Heart right ventricle (tissue), 16 donors: ENCODE measurements at regions not wholly inside any gene's neighbourhood (a gene's known extent, or its start where the extent isn't known, plus 50 kb on each side); places are given as distances from the start of the nearest gene placed in this dataset.
"Not testable (repeated sequence)": the region's sequence is repeated elsewhere in the genome, so short reads cannot be mapped to it uniquely, and the experiment has no call there.

Experiments used
- ATAC-seq, 8 donors: fragments of 200-7000 bp; cut with Tn5 transposase; one replicate each; pipeline ENCODE4 v1.9.1; 2020; ENCODE audit warnings: mild to moderate bottlenecking in 8 of 8, moderate library complexity in 8 of 8, moderate number of reproducible peaks in 1 of 8
- DNase-seq, 2 donors: peaks; one replicate each; pipeline ENCODE4 v3.0.0-alpha.2; 2020
- H3K27ac ChIP-seq, 10 donors: fragments of 200-600 bp; sonication (generic) in 2 of 10; one replicate each; pipeline versions ENCODE4 v1.5.0 to v1.8.0; 2020 to 2022; ENCODE audit warnings: mild to moderate bottlenecking in 3 of 10
- H3K27me3 ChIP-seq, 7 donors: fragments of 200-600 bp; one replicate each; pipeline ENCODE4 v1.8.0; 2021 to 2022; ENCODE audit warnings: mild to moderate bottlenecking in 2 of 7
- H3K36me3 ChIP-seq, 9 donors: fragments of 200-600 bp; sonication (generic) in 1 of 9; one replicate each; pipeline versions ENCODE4 v1.5.0 to v1.8.0; 2020 to 2022; ENCODE audit warnings: mild to moderate bottlenecking in 2 of 9
- H3K4me1 ChIP-seq, 9 donors: fragments of 200-600 bp; sonication (generic) in 1 of 9; one replicate each; pipeline versions ENCODE4 v1.5.0 to v1.8.0; 2020 to 2022; ENCODE audit warnings: mild to moderate bottlenecking in 4 of 9
- H3K4me3 ChIP-seq, 10 donors: fragments of 200-600 bp; sonication (generic) in 2 of 10; one replicate each; pipeline versions ENCODE4 v1.5.0 to v1.8.0; 2020 to 2022; ENCODE audit warnings: mild to moderate bottlenecking in 7 of 10, moderate library complexity in 2 of 10
- H3K9me3 ChIP-seq, 11 donors: fragments of 200-600 bp in 10 of 11; sonication (generic) in 2 of 11; one replicate each; pipeline versions ENCODE4 v1.5.0 to v1.8.0; 2013 to 2022; ENCODE audit warnings: mild to moderate bottlenecking in 2 of 11, control low read depth in 1 of 11, moderate library complexity in 1 of 11
- WGBS, 2 donors: extraction: QIAGEN DNeasy Blood & Tissue Kit; methylation state at CpG; one replicate each; pipeline ENCODE4 v1.1.7; 2013; ENCODE audit warnings: inconsistent platforms in 1 of 2; 5-methylcytosine and 5-hydroxymethylcytosine counted together
- intact Hi-C, 10 donors: fragments of 100-400 bp; cut with DNase I; formaldehyde crosslinking; loops; one replicate each; pipeline versions ENCODE4 v1.11.1 to v1.14.2; 2022
- TF ChIP-seq, protein P1 (sequence below), 9 donors: fragments of 200-600 bp; sonication (generic) in 2 of 9; IDR thresholded peaks; one replicate each; pipeline versions ENCODE4 v1.5.0 to v1.8.0; 2021 to 2022; ENCODE audit warnings: antibody characterized with exemption in 9 of 9, mild to moderate bottlenecking in 5 of 9, moderate library complexity in 1 of 9
- donor health status: Arrhythmogenic right ventricular cardiomyopathy.
- donor health status: ischemic (EF 13 %, LVEDD 7.1; RV severe dilation, severe dysfunction).
- donor health status: healthy with polysubstance abuse.
- donor health status: DM: no; HTN: yes; CAD: no.
- donor health status: DM: no; HTN: no; CAD: no.
- donor health status: ischemic (EF 25% LVEDD 6.9; RV normal size, moderate dysfunction).
- donor health status: ischemic (EF 25% LVEDD 5.7; RV mildly dilated, moderate dysfunction).
- donor health status: healthy.
- donor health status: DM: yes; HTN: yes; CAD: no.
- donor health status: Ischemic cardiomyopathy.
- donor health status: ischemic (EF 35%, LVEDD 5.7; RV mildly dilated, moderate dysfunction).
- donor health status: nonischemic (EF 11% LVEDD 7.7; RV severe dilation, severe dysfunction).
- donor health status: DM: yes; HTN: yes; CAD: no.
- donor health status: PGD.
- donor health status: ischemic (EF 29% LVEDD 5.4; RV normal size, mild dysfunction).
- donor health status: nonischemic (EF 23%, LVEDD 6.1; RV moderate dilation, normal function).

DNA sequence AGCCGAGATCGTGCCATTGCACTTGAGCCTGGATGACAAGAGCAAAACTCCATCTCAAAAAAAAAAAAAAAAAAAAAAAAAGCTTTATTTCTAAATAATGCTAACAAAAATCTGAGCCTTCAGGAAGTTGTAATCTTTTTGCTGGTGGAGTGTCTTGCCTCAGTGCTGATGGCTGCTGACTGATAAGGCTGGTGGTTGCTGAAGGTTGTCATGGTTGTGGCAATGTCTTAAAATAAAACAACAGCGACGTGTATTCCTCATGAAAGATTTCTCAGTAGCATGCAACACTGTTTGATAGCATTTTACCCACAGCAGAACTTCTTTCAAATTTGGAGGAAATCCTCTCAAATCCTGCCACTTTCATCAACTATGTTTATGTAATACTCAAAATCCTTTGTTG is 77.4 kb upstream of the PTPRG start:
- DNase-seq (no peak), ATAC-seq (no peak)
- TF ChIP-seq, protein P1, sequence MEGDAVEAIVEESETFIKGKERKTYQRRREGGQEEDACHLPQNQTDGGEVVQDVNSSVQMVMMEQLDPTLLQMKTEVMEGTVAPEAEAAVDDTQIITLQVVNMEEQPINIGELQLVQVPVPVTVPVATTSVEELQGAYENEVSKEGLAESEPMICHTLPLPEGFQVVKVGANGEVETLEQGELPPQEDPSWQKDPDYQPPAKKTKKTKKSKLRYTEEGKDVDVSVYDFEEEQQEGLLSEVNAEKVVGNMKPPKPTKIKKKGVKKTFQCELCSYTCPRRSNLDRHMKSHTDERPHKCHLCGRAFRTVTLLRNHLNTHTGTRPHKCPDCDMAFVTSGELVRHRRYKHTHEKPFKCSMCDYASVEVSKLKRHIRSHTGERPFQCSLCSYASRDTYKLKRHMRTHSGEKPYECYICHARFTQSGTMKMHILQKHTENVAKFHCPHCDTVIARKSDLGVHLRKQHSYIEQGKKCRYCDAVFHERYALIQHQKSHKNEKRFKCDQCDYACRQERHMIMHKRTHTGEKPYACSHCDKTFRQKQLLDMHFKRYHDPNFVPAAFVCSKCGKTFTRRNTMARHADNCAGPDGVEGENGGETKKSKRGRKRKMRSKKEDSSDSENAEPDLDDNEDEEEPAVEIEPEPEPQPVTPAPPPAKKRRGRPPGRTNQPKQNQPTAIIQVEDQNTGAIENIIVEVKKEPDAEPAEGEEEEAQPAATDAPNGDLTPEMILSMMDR (IDR thresholded peaks at IDR 0.05): no peak
- 86 to 91% methylated on average over 4 of the region's 4 CpGs for WGBS, 2 donors
- intact Hi-C loops: no loop called here
- no peak overlapping the region for H3K27ac ChIP-seq
- no peaks in the 10 kb centered on the region for H3K27me3 ChIP-seq
- no peaks in the 10 kb centered on the region for H3K36me3 ChIP-seq
- H3K4me1 ChIP-seq: no peaks in the 10 kb centered on the region
- no peak overlapping the region for H3K4me3 ChIP-seq
- H3K9me3 ChIP-seq: no peaks in the 10 kb centered on the region

DNA sequence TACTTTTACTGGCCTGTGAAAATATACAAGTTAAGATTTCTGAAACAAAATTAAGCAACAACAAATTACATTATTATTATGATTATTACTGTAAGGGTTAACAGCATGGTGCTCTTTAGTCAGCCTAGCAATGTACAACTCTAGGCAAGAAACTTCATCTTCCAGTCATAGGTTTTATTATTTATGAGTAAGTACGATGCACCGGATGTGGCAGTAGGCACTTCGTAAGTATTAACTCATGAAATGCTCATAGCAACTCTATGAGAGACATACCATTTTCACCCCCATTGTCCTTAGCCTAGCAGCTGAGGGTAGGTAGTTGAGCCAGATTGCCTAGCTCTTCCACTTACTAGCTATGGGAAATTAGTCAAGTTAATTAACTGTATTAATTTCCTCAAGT is 68.0 kb upstream of the PTPRG start:
- TF ChIP-seq, protein P1 (IDR thresholded peaks at IDR 0.05): no peak
- ATAC-seq: no peak
- 86 to 92% methylated on average over 3 of the region's 3 CpGs for WGBS, 2 donors

DNA sequence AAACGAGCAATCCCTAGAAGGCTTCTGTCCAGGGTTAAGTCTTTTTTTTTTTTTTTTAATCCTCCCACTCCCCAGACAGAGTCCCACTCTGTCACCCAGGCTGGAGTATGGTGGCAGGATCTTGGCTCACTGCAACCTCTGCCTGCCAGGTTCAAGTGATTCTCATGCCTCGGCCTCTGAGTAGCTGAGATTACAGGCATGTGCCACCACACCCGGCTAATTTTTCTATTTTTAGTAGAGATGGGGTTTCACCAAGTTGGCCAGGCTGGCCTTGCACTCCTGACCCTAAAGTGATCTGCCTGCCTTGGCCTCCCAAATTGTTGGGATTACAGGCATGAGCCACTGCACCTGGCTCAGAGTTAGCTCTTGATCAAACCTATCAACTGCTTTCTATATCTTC is 67.1 kb upstream of the PTPRG start:
- not testable (repeated sequence) for H3K36me3 ChIP-seq, H3K4me3 ChIP-seq, H3K4me1 ChIP-seq, H3K9me3 ChIP-seq, H3K27me3 ChIP-seq
- ATAC-seq (peak in 7 of 8 donors; percentile 45 to 90 (median 67)), DNase-seq (peak in 1 of 2 donors; percentile 27)
- intact Hi-C loops: loop anchor here in 1 of 10 donors (2.0 kb wide), 1 partner anchor 28 kb away; no protein-coding TSS in a partner anchor
- 33 to 62% methylated on average over 3 of the region's 3 CpGs for WGBS, 2 donors
- H3K27ac ChIP-seq: peak overlapping the region in 1 of 10 donors; percentile 50

More for the DNA sequence above, 68.0 kb upstream of the PTPRG start:
- Histone ChIP-seq H3K36me3 (no peaks in the 10 kb centered on the region), H3K4me1 (peaks cover 0 to 5% (median 0%) of the 10 kb centered on the region in 9 donors), H3K27ac (no peak overlapping the region), H3K9me3 (no peaks in the 10 kb centered on the region), H3K4me3 (no peak overlapping the region), H3K27me3 (no peaks in the 10 kb centered on the region)
- intact Hi-C loops: no loop called here
- DNase-seq: no peak

DNA sequence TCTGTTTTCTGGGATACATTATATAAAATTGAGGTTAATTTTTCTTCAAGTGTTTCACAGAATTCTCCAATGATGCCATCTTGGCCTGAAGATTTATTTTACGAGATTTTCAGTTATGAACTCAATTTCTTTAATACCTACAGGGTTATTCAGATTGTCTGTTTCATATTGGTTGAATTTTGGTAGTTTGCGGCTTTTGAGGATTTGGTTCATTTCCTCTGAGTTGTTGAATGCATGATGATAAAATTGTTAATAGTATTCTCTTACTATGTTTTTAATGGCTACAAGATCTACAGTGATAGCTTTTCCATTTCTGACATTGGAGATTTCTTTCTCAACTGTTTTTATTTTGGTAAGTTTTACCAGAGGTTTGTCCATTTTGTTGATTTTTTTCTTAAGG is 63.9 kb upstream of the PTPRG start:
- Histone ChIP-seq H3K9me3 (peaks cover 0 to 28% (median 4%) of the 10 kb centered on the region in 11 donors), H3K27ac (no peak overlapping the region), H3K4me1 (peaks cover 0 to 5% (median 0%) of the 10 kb centered on the region in 9 donors), H3K27me3 (no peaks in the 10 kb centered on the region), H3K4me3 (no peak overlapping the region), H3K36me3 (no peaks in the 10 kb centered on the region)
- ATAC-seq (no peak), DNase-seq (no peak)
- intact Hi-C loops: no loop called here
- TF ChIP-seq, protein P1 (IDR thresholded peaks at IDR 0.05): no peak
- WGBS, 2 donors: 92 to 97% methylated on average over 2 of the region's 2 CpGs

DNA sequence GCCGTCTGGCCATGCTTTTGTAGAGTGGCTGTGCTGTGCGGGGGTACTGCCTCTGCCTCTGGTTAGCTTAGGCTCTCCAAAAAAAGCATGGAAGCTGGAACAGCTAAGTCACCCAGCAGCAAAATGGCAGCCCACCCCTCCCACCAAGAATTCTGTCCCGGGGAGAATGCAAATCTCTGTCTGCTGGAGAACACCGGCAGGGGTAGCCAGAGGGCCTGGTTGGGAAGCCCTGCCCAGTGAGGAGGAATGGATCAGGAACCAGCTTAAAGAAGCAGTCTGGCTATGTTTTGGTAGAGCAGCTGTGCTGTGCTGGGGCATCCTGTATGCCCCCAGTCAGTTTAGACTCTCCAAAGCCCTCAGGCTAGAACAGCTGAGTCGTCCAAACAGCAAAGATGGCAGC is 56.2 kb upstream of the PTPRG start:
- no peak overlapping the region for H3K27ac ChIP-seq
- DNase-seq: no peak
- no peaks in the 10 kb centered on the region for H3K36me3 ChIP-seq
- no peaks in the 10 kb centered on the region for H3K27me3 ChIP-seq
- ATAC-seq: no peak
- H3K9me3 ChIP-seq: peaks cover 0 to 31% (median 6%) of the 10 kb centered on the region in 11 donors
- TF ChIP-seq, protein P1 (IDR thresholded peaks at IDR 0.05): no peak
- intact Hi-C loops: no loop called here
- no peak overlapping the region for H3K4me3 ChIP-seq
- WGBS, 2 donors: 90 to 92% methylated on average over 5 of the region's 5 CpGs
- no peaks in the 10 kb centered on the region for H3K4me1 ChIP-seq
